HFFc6 (cell line): ENCODE measurements at regions not wholly inside any gene's neighbourhood (a gene's known extent, or its start where the extent isn't known, plus 50 kb on each side); places are given as distances from the start of the nearest gene placed in this dataset.

ENCODE experiments used
- DNase-seq: peaks from one replicate; pipeline ENCODE4 v3.0.0-alpha.2; 2018
- H3K27ac Mint-ChIP-seq: 2 replicates; pipeline ENCODE4 v1.8.0; 2020; ENCODE audit warnings: mild to moderate bottlenecking, mixed read lengths
- H3K27me3 Mint-ChIP-seq: 2 replicates; pipeline ENCODE4 v1.8.0; 2021; ENCODE audit warnings: mild to moderate bottlenecking, moderate library complexity, mixed read lengths; ENCODE audit not compliant: insufficient read depth
- H3K36me3 Mint-ChIP-seq: 2 replicates; pipeline ENCODE4 v1.8.0; 2021; ENCODE audit warnings: low read depth, mixed read lengths
- H3K4me1 Mint-ChIP-seq: 2 replicates; pipeline ENCODE4 v1.8.0; 2020; ENCODE audit warnings: low read depth, mixed read lengths
- H3K4me3 Mint-ChIP-seq: 2 replicates; pipeline ENCODE4 v1.8.0; 2020; ENCODE audit warnings: mild to moderate bottlenecking, moderate library complexity, mixed read lengths
- H3K9me3 Mint-ChIP-seq: 2 replicates; pipeline ENCODE4 v1.8.0; 2020; ENCODE audit warnings: mild to moderate bottlenecking, mixed read lengths
- CTCF ChIP-seq: fragments of 200-600 bp; sonication (generic); IDR thresholded peaks from 2 replicates; pipeline ENCODE4 v1.5.0; 2021; ENCODE audit warnings: antibody characterized with exemption, mild to moderate bottlenecking

GRCh38 chr5:87755360-87755759 lies 342.6 kb upstream of the CCNH start:
- H3K27ac Mint-ChIP-seq, result no peak overlapping the region
- no peaks in the 10 kb centered on the region for H3K9me3 Mint-ChIP-seq
- H3K4me1 Mint-ChIP-seq, result no peaks in the 10 kb centered on the region
- no peaks in the 10 kb centered on the region for H3K36me3 Mint-ChIP-seq
- H3K27me3 Mint-ChIP-seq, result no peaks in the 10 kb centered on the region
- no peak for TF ChIP-seq CTCF
- DNase-seq, result no peak
- H3K4me3 Mint-ChIP-seq, result no peak overlapping the region

- no peaks in the 10 kb centered on the region for H3K27me3 Mint-ChIP-seq
- H3K27ac Mint-ChIP-seq, result no peak overlapping the region
- no peaks in the 10 kb centered on the region for H3K4me1 Mint-ChIP-seq
- no peak overlapping the region for H3K4me3 Mint-ChIP-seq
- DNase-seq, result no peak
- H3K9me3 Mint-ChIP-seq, result no peaks in the 10 kb centered on the region
- no peaks in the 10 kb centered on the region for H3K36me3 Mint-ChIP-seq
- no peak for TF ChIP-seq CTCF
Measured at GRCh38 chr5:87754009-87754757, 341.5 kb upstream of the CCNH start.

- H3K36me3 Mint-ChIP-seq, result no peaks in the 10 kb centered on the region
- H3K27me3 Mint-ChIP-seq, result no peaks in the 10 kb centered on the region
- H3K4me3 Mint-ChIP-seq, result no peak overlapping the region
- DNase-seq, result no peak
- no peak for TF ChIP-seq CTCF
- no peaks in the 10 kb centered on the region for H3K4me1 Mint-ChIP-seq
- no peaks in the 10 kb centered on the region for H3K9me3 Mint-ChIP-seq
- H3K27ac Mint-ChIP-seq, result no peak overlapping the region
Measured at GRCh38 chr5:87752362-87752761, 339.6 kb upstream of the CCNH start.

GRCh38 chr5:87751824-87752223 lies 339.1 kb upstream of the CCNH start:
- no peak for DNase-seq
- TF ChIP-seq CTCF, result no peak
- no peaks in the 10 kb centered on the region for H3K27me3 Mint-ChIP-seq
- H3K27ac Mint-ChIP-seq, result no peak overlapping the region
- no peaks in the 10 kb centered on the region; the same call in 1 of the 2 replicates for H3K9me3 Mint-ChIP-seq
- H3K4me1 Mint-ChIP-seq, result no peaks in the 10 kb centered on the region
- H3K36me3 Mint-ChIP-seq, result no peaks in the 10 kb centered on the region
- no peak overlapping the region for H3K4me3 Mint-ChIP-seq

GRCh38 chr5:87746891-87747377 lies 334.2 kb upstream of the CCNH start:
- peaks cover 11% of the 10 kb centered on the region for H3K9me3 Mint-ChIP-seq
- no peak for DNase-seq

More at GRCh38 chr5:87746891-87747377, 334.2 kb upstream of the CCNH start:
- Mint-ChIP-seq H3K4me1 (no peaks in the 10 kb centered on the region), H3K27me3 (no peaks in the 10 kb centered on the region), H3K36me3 (no peaks in the 10 kb centered on the region), H3K4me3 (no peak overlapping the region), H3K27ac (no peak overlapping the region)
- no peak for TF ChIP-seq CTCF
